Fibroblast of lung (primary cell): ENCODE measurements at regions not wholly inside any gene's neighbourhood (a gene's known extent, or its start where the extent isn't known, plus 50 kb on each side); places are given as distances from the start of the nearest gene placed in this dataset.

Experiments used
- EZH2 ChIP-seq: IDR thresholded peaks from 2 replicates; pipeline ENCODE4 v1.5.1; 2012; ENCODE audit warnings: low read length, control low read depth, mild to moderate bottlenecking; ENCODE audit errors: missing control alignments
- TF ChIP-seq, protein P1 (sequence below), 2 donors: IDR thresholded peaks in 1 of 2; conservative IDR thresholded peaks in 1 of 2; 1 replicate in 1 of 2; 2 replicates in 1 of 2; pipeline ENCODE4 v1.5.1; 2011 to 2012; ENCODE audit warnings: low read length in 2 of 2, control low read depth in 1 of 2, inconsistent platforms in 1 of 2, low read depth in 1 of 2, mild to moderate bottlenecking in 1 of 2

DNA sequence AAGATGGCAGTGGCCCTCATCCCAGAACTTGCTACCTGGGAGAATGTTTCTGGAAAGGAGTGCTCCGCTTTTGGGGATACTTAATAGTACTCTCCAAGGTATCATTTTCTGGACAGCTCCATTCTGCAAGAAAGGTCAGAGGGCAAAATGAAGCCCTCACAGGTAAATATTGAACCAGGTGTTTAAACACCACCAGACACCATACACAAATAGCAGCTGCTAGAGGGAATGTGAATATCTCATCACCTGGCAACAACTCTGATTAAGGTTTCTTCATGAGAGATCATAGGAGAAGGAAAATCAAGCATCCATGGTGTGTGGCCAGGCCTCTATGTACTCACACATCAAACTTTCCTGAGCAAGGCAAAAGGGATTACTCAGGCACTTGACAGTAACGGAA lies 226.1 kb upstream of the FAT3 start:
- TF ChIP-seq, protein P1, sequence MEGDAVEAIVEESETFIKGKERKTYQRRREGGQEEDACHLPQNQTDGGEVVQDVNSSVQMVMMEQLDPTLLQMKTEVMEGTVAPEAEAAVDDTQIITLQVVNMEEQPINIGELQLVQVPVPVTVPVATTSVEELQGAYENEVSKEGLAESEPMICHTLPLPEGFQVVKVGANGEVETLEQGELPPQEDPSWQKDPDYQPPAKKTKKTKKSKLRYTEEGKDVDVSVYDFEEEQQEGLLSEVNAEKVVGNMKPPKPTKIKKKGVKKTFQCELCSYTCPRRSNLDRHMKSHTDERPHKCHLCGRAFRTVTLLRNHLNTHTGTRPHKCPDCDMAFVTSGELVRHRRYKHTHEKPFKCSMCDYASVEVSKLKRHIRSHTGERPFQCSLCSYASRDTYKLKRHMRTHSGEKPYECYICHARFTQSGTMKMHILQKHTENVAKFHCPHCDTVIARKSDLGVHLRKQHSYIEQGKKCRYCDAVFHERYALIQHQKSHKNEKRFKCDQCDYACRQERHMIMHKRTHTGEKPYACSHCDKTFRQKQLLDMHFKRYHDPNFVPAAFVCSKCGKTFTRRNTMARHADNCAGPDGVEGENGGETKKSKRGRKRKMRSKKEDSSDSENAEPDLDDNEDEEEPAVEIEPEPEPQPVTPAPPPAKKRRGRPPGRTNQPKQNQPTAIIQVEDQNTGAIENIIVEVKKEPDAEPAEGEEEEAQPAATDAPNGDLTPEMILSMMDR (conservative IDR thresholded peaks at IDR 0.05 in 1 of 2, IDR thresholded peaks at IDR 0.05 in 1 of 2; ENCODE audit: low read depth in 1 of 2, low read length in 2 of 2), result no peak
- no peak for TF ChIP-seq EZH2
